Loucy (cell line): ENCODE measurements at regions not wholly inside any gene's neighbourhood (a gene's known extent, or its start where the extent isn't known, plus 50 kb on each side); places are given as distances from the start of the nearest gene placed in this dataset.

Source experiments
- EZH2phosphoT487 ChIP-seq: fragments of 200-600 bp; IDR thresholded peaks from 2 replicates; pipeline ENCODE4 v1.6.1; 2018; ENCODE audit warnings: antibody characterized with exemption, mild to moderate bottlenecking, moderate library complexity, borderline replicate concordance
- TF ChIP-seq, protein P1 (sequence below): fragments of 200-600 bp; sonication (generic); conservative IDR thresholded peaks from 2 replicates; pipeline ENCODE4 v1.5.1; 2014; ENCODE audit warnings: mild to moderate bottlenecking, antibody characterized with exemption, low read length

GRCh38 chr6:71190809-71191208 lies 97.8 kb upstream of the OGFRL1 start:
- TF ChIP-seq, protein P1, sequence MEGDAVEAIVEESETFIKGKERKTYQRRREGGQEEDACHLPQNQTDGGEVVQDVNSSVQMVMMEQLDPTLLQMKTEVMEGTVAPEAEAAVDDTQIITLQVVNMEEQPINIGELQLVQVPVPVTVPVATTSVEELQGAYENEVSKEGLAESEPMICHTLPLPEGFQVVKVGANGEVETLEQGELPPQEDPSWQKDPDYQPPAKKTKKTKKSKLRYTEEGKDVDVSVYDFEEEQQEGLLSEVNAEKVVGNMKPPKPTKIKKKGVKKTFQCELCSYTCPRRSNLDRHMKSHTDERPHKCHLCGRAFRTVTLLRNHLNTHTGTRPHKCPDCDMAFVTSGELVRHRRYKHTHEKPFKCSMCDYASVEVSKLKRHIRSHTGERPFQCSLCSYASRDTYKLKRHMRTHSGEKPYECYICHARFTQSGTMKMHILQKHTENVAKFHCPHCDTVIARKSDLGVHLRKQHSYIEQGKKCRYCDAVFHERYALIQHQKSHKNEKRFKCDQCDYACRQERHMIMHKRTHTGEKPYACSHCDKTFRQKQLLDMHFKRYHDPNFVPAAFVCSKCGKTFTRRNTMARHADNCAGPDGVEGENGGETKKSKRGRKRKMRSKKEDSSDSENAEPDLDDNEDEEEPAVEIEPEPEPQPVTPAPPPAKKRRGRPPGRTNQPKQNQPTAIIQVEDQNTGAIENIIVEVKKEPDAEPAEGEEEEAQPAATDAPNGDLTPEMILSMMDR = peak; percentile 73
- no peak for TF ChIP-seq EZH2phosphoT487
